ENCODE measurements at regions not wholly inside any gene's neighbourhood (a gene's known extent, or its start where the extent isn't known, plus 50 kb on each side); places are given as distances from the start of the nearest gene placed in this dataset.

DNA sequence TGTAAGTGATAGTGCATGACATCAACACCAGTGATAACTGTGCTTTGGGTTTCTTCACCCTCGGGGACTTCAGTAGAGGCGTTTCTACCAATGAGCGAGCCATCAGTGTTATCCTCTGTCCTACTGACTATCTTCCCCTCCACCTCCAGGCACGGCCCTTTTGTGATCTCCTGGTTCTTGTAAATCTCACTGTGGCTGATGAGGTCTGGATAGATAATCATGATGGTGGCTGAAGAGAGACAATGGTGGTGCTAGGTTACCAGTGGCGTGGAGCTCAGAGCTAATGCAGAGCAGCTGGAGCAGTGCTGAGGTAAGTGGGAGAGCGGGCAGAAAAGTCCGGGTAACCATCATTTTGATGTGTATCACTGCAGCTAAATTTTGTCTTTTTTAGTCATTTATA is 816.6 kb downstream of the GLUD2 start:
- TF ChIP-seq EZH2phosphoT487 (IDR thresholded peaks at IDR 0.05; ENCODE audit: low read depth) = no peak
- TF ChIP-seq, protein P1, sequence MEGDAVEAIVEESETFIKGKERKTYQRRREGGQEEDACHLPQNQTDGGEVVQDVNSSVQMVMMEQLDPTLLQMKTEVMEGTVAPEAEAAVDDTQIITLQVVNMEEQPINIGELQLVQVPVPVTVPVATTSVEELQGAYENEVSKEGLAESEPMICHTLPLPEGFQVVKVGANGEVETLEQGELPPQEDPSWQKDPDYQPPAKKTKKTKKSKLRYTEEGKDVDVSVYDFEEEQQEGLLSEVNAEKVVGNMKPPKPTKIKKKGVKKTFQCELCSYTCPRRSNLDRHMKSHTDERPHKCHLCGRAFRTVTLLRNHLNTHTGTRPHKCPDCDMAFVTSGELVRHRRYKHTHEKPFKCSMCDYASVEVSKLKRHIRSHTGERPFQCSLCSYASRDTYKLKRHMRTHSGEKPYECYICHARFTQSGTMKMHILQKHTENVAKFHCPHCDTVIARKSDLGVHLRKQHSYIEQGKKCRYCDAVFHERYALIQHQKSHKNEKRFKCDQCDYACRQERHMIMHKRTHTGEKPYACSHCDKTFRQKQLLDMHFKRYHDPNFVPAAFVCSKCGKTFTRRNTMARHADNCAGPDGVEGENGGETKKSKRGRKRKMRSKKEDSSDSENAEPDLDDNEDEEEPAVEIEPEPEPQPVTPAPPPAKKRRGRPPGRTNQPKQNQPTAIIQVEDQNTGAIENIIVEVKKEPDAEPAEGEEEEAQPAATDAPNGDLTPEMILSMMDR (IDR thresholded peaks at IDR 0.05; ENCODE audit: low read depth, low read length) = no peak
- no peak overlapping the region for H3K27ac ChIP-seq (ENCODE audit: low read length)

DNA sequence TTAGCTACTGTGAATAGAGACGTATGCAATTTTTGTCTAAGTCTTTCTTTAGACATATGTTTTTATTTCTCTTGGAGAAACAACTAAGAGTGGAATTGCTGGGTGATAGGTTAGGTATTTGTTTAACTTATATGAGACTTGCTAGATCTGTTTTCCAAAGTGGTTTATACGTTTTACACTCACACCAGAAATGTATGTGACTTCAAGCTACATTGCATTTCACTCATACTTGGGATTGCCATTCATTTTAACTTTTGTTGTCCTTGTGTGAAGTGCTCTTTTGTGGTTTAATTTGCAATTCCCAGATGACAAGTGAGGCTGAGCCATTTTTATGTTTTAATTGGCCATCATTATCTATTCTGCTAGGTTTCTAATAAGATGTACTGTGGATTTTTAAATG is 817.2 kb downstream of the GLUD2 start:
- Histone ChIP-seq H3K4me1 (ENCODE audit: low read length) (no peaks in the 10 kb centered on the region), H3K27me3 (ENCODE audit: low read depth, low read length) (no peaks in the 10 kb centered on the region)

More for the DNA sequence above, 816.6 kb downstream of the GLUD2 start:
- H3K4me3 ChIP-seq (ENCODE audit: low read length) = no peak overlapping the region
- H4K20me1 ChIP-seq (ENCODE audit: insufficient read depth, low read length) = no peaks in the 10 kb centered on the region
- H3K4me1 ChIP-seq (ENCODE audit: low read length) = no peaks in the 10 kb centered on the region
- H3K36me3 ChIP-seq (replicated peaks; ENCODE audit: low read depth, low read length) = no peaks in the 10 kb centered on the region
- H3K9ac ChIP-seq (ENCODE audit: low read length) = no peak overlapping the region
- no peaks in the 10 kb centered on the region for H3K9me3 ChIP-seq (ENCODE audit: insufficient read depth, low read length)
- H2AFZ ChIP-seq (ENCODE audit: low read depth, low read length) = no peak overlapping the region
- no peaks in the 10 kb centered on the region for H3K27me3 ChIP-seq (ENCODE audit: low read depth, low read length)
- no peak overlapping the region for H3K4me2 ChIP-seq (ENCODE audit: low read length)
- H3K79me2 ChIP-seq (ENCODE audit: low read length) = no peaks in the 10 kb centered on the region

DNA sequence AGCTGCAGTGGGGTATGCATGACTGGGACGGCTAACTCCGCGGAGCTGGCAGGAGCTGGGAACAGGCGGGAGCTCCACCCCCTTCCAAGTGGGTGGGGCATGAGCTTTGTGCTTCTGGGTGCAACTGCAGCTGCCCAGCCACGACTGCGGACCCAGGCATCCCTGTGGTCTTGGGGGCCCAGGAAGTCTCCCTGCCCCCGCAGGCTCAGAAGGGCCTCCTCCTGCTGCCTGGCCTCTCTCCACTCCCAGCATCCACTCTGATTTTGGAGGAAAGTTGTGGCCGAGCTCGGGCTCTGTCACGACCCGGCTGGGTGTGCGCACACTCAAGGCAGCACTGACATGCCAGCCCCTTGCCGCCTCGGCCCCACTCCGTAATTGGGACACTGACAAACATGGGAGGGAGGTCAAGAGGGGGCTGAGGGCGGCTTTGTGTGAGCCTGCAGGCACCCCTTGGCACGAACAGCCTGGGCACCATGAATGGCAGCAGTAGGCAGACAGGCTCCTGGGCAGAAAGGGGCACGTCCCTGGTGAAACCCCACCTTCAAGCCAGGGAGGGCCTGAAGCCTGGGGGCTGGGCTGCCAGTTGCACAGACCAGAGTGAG is 822.6 kb downstream of the GLUD2 start:
- Histone ChIP-seq H3K4me3 (ENCODE audit: low read length) (no peak overlapping the region), H3K27me3 (ENCODE audit: low read depth, low read length) (no peaks in the 10 kb centered on the region), H3K4me1 (ENCODE audit: low read length) (no peaks in the 10 kb centered on the region), H3K36me3 (replicated peaks; ENCODE audit: low read depth, low read length) (no peaks in the 10 kb centered on the region), H3K4me2 (ENCODE audit: low read length) (no peak overlapping the region), H3K27ac (ENCODE audit: low read length) (no peak overlapping the region), H4K20me1 (ENCODE audit: insufficient read depth, low read length) (no peaks in the 10 kb centered on the region), H3K9ac (ENCODE audit: low read length) (no peak overlapping the region), H3K9me3 (ENCODE audit: insufficient read depth, low read length) (no peaks in the 10 kb centered on the region), H2AFZ (ENCODE audit: low read depth, low read length) (no peak overlapping the region), H3K79me2 (ENCODE audit: low read length) (no peaks in the 10 kb centered on the region)
- TF ChIP-seq, protein P1 (IDR thresholded peaks at IDR 0.05; ENCODE audit: low read depth, low read length) = no peak
- TF ChIP-seq EZH2phosphoT487 (IDR thresholded peaks at IDR 0.05; ENCODE audit: low read depth) = no peak

More for the DNA sequence above, 817.2 kb downstream of the GLUD2 start:
- H3K4me2 ChIP-seq (ENCODE audit: low read length) = no peak overlapping the region
- H3K9ac ChIP-seq (ENCODE audit: low read length) = no peak overlapping the region
- H2AFZ ChIP-seq (ENCODE audit: low read depth, low read length) = no peak overlapping the region
- H3K4me3 ChIP-seq (ENCODE audit: low read length) = no peak overlapping the region
- H3K27ac ChIP-seq (ENCODE audit: low read length) = no peak overlapping the region
- H4K20me1 ChIP-seq (ENCODE audit: insufficient read depth, low read length) = no peaks in the 10 kb centered on the region
- no peaks in the 10 kb centered on the region for H3K9me3 ChIP-seq (ENCODE audit: insufficient read depth, low read length)
- no peak for TF ChIP-seq EZH2phosphoT487 (IDR thresholded peaks at IDR 0.05; ENCODE audit: low read depth)
- TF ChIP-seq, protein P1 (IDR thresholded peaks at IDR 0.05; ENCODE audit: low read depth, low read length) = no peak
- no peaks in the 10 kb centered on the region for H3K36me3 ChIP-seq (replicated peaks; ENCODE audit: low read depth, low read length)
- no peaks in the 10 kb centered on the region for H3K79me2 ChIP-seq (ENCODE audit: low read length)

DNA sequence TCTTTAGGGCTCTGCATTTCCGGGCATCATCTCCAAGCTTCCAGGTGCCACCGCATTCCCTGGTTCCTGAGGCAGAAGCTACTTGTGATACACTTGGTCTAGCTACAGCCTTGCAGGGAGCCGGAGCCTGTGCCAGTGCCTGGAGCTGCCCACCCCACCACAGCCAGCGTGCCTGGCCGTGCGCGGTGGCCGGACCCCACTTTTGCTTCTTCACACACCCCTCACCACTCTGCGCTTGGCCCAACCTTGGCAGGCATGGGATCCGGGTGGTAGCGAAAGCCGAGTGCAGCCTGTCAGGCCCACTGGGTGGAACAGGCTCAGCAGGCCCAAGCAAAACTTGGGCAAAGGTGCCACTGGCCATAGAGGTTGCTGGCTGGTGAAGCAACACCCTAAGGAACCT is 823.7 kb downstream of the GLUD2 start:
- H3K4me1 ChIP-seq (ENCODE audit: low read length) = no peaks in the 10 kb centered on the region
- TF ChIP-seq, protein P1 (IDR thresholded peaks at IDR 0.05; ENCODE audit: low read depth, low read length) = no peak
- no peak for TF ChIP-seq EZH2phosphoT487 (IDR thresholded peaks at IDR 0.05; ENCODE audit: low read depth)

More for the DNA sequence above, 823.7 kb downstream of the GLUD2 start:
- H3K79me2 ChIP-seq (ENCODE audit: low read length) = no peaks in the 10 kb centered on the region
- H2AFZ ChIP-seq (ENCODE audit: low read depth, low read length) = no peak overlapping the region
- no peaks in the 10 kb centered on the region for H4K20me1 ChIP-seq (ENCODE audit: insufficient read depth, low read length)
- no peaks in the 10 kb centered on the region for H3K27me3 ChIP-seq (ENCODE audit: low read depth, low read length)
- no peaks in the 10 kb centered on the region for H3K36me3 ChIP-seq (replicated peaks; ENCODE audit: low read depth, low read length)
- H3K27ac ChIP-seq (ENCODE audit: low read length) = no peak overlapping the region
- H3K4me3 ChIP-seq (ENCODE audit: low read length) = no peak overlapping the region
- H3K9me3 ChIP-seq (ENCODE audit: insufficient read depth, low read length) = no peaks in the 10 kb centered on the region
- no peak overlapping the region for H3K9ac ChIP-seq (ENCODE audit: low read length)
- H3K4me2 ChIP-seq (ENCODE audit: low read length) = no peak overlapping the region
